ENCODE measurements at regions not wholly inside any gene's neighbourhood (a gene's known extent, or its start where the extent isn't known, plus 50 kb on each side); places are given as distances from the start of the nearest gene placed in this dataset.

DNA sequence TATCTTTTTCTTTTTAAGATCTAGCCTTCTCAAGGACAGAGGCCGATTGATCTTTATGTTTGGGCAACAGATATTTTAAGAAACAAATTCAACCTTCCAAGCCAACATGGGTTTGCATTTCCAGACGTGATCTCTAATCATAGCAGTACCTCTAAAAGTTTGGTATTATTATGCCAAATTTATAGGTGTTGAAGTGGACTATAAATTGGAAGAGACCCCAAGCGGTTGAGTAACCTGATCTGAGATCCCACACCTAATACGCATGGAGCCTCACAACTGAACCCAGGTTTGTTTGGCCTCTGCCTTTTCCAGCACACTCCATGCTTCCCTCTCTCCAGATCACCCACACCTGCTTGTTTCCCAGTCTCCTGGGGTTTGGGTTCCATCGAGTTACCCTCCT, 116.5 kb downstream of the DDX1 start (continued):
- TF ChIP-seq, protein P1, sequence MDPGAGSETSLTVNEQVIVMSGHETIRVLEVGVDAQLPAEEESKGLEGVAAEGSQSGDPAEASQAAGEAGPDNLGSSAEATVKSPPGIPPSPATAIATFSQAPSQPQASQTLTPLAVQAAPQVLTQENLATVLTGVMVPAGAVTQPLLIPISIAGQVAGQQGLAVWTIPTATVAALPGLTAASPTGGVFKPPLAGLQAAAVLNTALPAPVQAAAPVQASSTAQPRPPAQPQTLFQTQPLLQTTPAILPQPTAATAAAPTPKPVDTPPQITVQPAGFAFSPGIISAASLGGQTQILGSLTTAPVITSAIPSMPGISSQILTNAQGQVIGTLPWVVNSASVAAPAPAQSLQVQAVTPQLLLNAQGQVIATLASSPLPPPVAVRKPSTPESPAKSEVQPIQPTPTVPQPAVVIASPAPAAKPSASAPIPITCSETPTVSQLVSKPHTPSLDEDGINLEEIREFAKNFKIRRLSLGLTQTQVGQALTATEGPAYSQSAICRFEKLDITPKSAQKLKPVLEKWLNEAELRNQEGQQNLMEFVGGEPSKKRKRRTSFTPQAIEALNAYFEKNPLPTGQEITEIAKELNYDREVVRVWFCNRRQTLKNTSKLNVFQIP (CRISPR knock-in tag; IDR thresholded peaks at IDR 0.05; ENCODE audit: borderline replicate concordance, low read depth) = no peak

GRCh38 chr2:15708865-15709820, 117.5 kb downstream of the DDX1 start:
- ATAC-seq = no peak

DNA sequence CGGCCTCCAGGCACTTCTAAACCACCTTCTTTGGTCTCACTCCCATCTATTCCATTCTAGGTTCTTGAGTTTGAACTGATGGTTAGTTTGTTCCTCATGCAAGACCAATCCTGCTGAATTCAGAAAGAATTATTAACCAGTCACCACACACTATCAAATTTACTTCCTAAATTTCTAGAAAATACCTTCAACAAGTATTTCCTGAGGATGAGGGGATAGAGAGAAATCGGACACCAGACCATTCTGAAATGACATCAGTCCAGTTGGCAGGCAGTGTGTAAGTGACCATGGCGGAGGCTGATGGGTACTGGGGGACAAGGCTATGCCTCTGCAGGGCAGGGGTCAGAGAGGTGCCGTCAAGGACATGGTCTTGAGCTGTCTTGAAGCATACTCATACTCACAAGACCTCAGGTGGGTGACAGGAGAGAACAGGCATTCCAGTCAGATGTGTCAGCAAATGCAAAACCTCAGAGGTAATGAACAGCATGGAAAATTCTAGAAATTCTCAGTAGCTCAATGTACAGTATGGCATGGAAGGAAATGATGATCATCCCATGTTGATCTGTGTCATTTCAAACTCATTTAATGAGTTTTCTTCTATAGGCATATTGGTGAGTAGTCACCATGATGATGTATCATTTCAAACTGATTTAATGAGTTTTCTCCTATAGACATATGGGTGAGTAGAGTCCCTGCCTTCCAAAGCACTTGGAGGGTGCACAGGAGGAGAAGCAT, 119.6 kb downstream of the DDX1 start:
- no peak for ATAC-seq
- no peak for TF ChIP-seq TCF4 (CRISPR knock-in tag; IDR thresholded peaks at IDR 0.05; ENCODE audit: borderline replicate concordance)
- TF ChIP-seq, protein P2, sequence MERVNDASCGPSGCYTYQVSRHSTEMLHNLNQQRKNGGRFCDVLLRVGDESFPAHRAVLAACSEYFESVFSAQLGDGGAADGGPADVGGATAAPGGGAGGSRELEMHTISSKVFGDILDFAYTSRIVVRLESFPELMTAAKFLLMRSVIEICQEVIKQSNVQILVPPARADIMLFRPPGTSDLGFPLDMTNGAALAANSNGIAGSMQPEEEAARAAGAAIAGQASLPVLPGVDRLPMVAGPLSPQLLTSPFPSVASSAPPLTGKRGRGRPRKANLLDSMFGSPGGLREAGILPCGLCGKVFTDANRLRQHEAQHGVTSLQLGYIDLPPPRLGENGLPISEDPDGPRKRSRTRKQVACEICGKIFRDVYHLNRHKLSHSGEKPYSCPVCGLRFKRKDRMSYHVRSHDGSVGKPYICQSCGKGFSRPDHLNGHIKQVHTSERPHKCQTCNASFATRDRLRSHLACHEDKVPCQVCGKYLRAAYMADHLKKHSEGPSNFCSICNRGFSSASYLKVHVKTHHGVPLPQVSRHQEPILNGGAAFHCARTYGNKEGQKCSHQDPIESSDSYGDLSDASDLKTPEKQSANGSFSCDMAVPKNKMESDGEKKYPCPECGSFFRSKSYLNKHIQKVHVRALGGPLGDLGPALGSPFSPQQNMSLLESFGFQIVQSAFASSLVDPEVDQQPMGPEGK (CRISPR knock-in tag; IDR thresholded peaks at IDR 0.05; ENCODE audit: borderline replicate concordance) = no peak
- TF ChIP-seq ZC3H10 (CRISPR knock-in tag; IDR thresholded peaks at IDR 0.05) = no peak
- TF ChIP-seq CREB5 (CRISPR knock-in tag; IDR thresholded peaks at IDR 0.05; ENCODE audit: low read depth) = no peak
- TF ChIP-seq OSR1 (CRISPR knock-in tag; IDR thresholded peaks at IDR 0.05) = no peak
- no peak for TF ChIP-seq ISL1 (CRISPR knock-in tag; IDR thresholded peaks at IDR 0.05)
- TF ChIP-seq, protein P1 (CRISPR knock-in tag; IDR thresholded peaks at IDR 0.05; ENCODE audit: borderline replicate concordance, low read depth) = no peak
- no peak for TF ChIP-seq TOX (CRISPR knock-in tag; IDR thresholded peaks at IDR 0.05; ENCODE audit: borderline replicate concordance)
- no peak for TF ChIP-seq ZNF565 (CRISPR knock-in tag; conservative IDR thresholded peaks at IDR 0.05; ENCODE audit: low read depth)
- TF ChIP-seq BACH2 (CRISPR knock-in tag; IDR thresholded peaks at IDR 0.05; ENCODE audit: borderline replicate concordance) = no peak
- no peak for TF ChIP-seq RARB (CRISPR knock-in tag; IDR thresholded peaks at IDR 0.05)
- no peak for TF ChIP-seq ZFP30 (CRISPR knock-in tag; IDR thresholded peaks at IDR 0.05)
- TF ChIP-seq ZFP3 (CRISPR knock-in tag; IDR thresholded peaks at IDR 0.05) = no peak
- TF ChIP-seq ESRRG (CRISPR knock-in tag; IDR thresholded peaks at IDR 0.05) = no peak

More at GRCh38 chr2:15708865-15709820, 117.5 kb downstream of the DDX1 start:
- TF ChIP-seq ZC3H10 (CRISPR knock-in tag; IDR thresholded peaks at IDR 0.05) (no peak), OSR1 (CRISPR knock-in tag; IDR thresholded peaks at IDR 0.05) (no peak), RARB (CRISPR knock-in tag; IDR thresholded peaks at IDR 0.05) (no peak), ESRRG (CRISPR knock-in tag; IDR thresholded peaks at IDR 0.05) (no peak), ZFP30 (CRISPR knock-in tag; IDR thresholded peaks at IDR 0.05) (no peak), ARNTL (CRISPR knock-in tag; IDR thresholded peaks at IDR 0.05; ENCODE audit: borderline replicate concordance, low read depth) (no peak), ZNF565 (CRISPR knock-in tag; conservative IDR thresholded peaks at IDR 0.05; ENCODE audit: low read depth) (no peak), PPARA (CRISPR knock-in tag; IDR thresholded peaks at IDR 0.05; ENCODE audit: borderline replicate concordance) (no peak), ISL1 (CRISPR knock-in tag; IDR thresholded peaks at IDR 0.05) (no peak), CSDC2 (CRISPR knock-in tag; IDR thresholded peaks at IDR 0.05) (no peak), TOX (CRISPR knock-in tag; IDR thresholded peaks at IDR 0.05; ENCODE audit: borderline replicate concordance) (no peak), TCF4 (CRISPR knock-in tag; IDR thresholded peaks at IDR 0.05; ENCODE audit: borderline replicate concordance) (no peak), BACH2 (CRISPR knock-in tag; IDR thresholded peaks at IDR 0.05; ENCODE audit: borderline replicate concordance) (no peak), CREB5 (CRISPR knock-in tag; IDR thresholded peaks at IDR 0.05; ENCODE audit: low read depth) (no peak), ZFP3 (CRISPR knock-in tag; IDR thresholded peaks at IDR 0.05) (no peak)
- TF ChIP-seq, protein P1 (CRISPR knock-in tag; IDR thresholded peaks at IDR 0.05; ENCODE audit: borderline replicate concordance, low read depth) = no peak
